ENCODE measurements at regions not wholly inside any gene's neighbourhood (a gene's known extent, or its start where the extent isn't known, plus 50 kb on each side); places are given as distances from the start of the nearest gene placed in this dataset.

- TF ChIP-seq CTCF (IDR thresholded peaks at IDR 0.05 in 8 of 11, conservative IDR thresholded peaks at IDR 0.05 in 3 of 11) (no peak), POLR2A (IDR thresholded peaks at IDR 0.05) (no peak)
Measured at GRCh38 chr16:51852892-51853291, 694.1 kb downstream of the TOX3 start.
